SK-N-SH treated with all-trans-retinoic acid at 6 μM for 48 hours (cell line): ENCODE measurements at regions not wholly inside any gene's neighbourhood (a gene's known extent, or its start where the extent isn't known, plus 50 kb on each side); places are given as distances from the start of the nearest gene placed in this dataset.

ENCODE experiments used
- ATAC-seq: fragments of 200-7000 bp; cut with Tn5 transposase; 3 replicates; pipeline ENCODE4 v1.9.1; 2020; ENCODE audit warnings: mild to moderate bottlenecking, moderate library complexity
- BACH2 ChIP-seq: fragments of 250-450 bp; sonication (Bioruptor Pico); IDR thresholded peaks from 2 replicates; pipeline ENCODE4 v1.9.0; 2021; ENCODE audit warnings: mild to moderate bottlenecking, borderline replicate concordance
- CSDC2 ChIP-seq: fragments of 250-450 bp; sonication (Bioruptor Pico); IDR thresholded peaks from 2 replicates; pipeline ENCODE4 v1.5.0; 2020; ENCODE audit warnings: mild to moderate bottlenecking, moderate library complexity
- GLIS3 ChIP-seq: fragments of 250-450 bp; sonication (Bioruptor Pico); IDR thresholded peaks from 2 replicates; pipeline ENCODE4 v1.5.0; 2020; ENCODE audit warnings: mild to moderate bottlenecking, moderate library complexity
- OSR1 ChIP-seq: fragments of 250-450 bp; sonication (Bioruptor Pico); IDR thresholded peaks from 2 replicates; pipeline ENCODE4 v1.8.0; 2022; ENCODE audit warnings: moderate library complexity, mild to moderate bottlenecking, inconsistent platforms
- PPARA ChIP-seq: fragments of 250-450 bp; sonication (Bioruptor Pico); IDR thresholded peaks from 2 replicates; pipeline ENCODE4 v1.5.0; 2020; ENCODE audit warnings: mild to moderate bottlenecking, borderline replicate concordance
- RARB ChIP-seq: fragments of 250-450 bp; sonication (Bioruptor Pico); IDR thresholded peaks from 2 replicates; pipeline ENCODE4 v1.8.0; 2021; ENCODE audit warnings: mild to moderate bottlenecking, moderate library complexity
- SNAI2 ChIP-seq: fragments of 250-450 bp; sonication (Bioruptor Pico); IDR thresholded peaks from 2 replicates; pipeline ENCODE4 v1.5.0; 2020; ENCODE audit warnings: mild to moderate bottlenecking, moderate library complexity
- TCF4 ChIP-seq: fragments of 250-450 bp; sonication (Bioruptor Pico); IDR thresholded peaks from 2 replicates; pipeline ENCODE4 v1.8.0; 2021; ENCODE audit warnings: mild to moderate bottlenecking, moderate library complexity, borderline replicate concordance
- TOX ChIP-seq: fragments of 250-450 bp; sonication (Bioruptor Pico); IDR thresholded peaks from 2 replicates; pipeline ENCODE4 v1.8.0; 2021; ENCODE audit warnings: mild to moderate bottlenecking, moderate library complexity, borderline replicate concordance
- ZC3H10 ChIP-seq: fragments of 250-450 bp; sonication (Bioruptor Pico); IDR thresholded peaks from 2 replicates; pipeline ENCODE4 v1.5.1; 2021; ENCODE audit warnings: mild to moderate bottlenecking, moderate library complexity
- ZFP3 ChIP-seq: fragments of 250-450 bp; sonication (Bioruptor Pico); IDR thresholded peaks from 2 replicates; pipeline ENCODE4 v1.5.0; 2020; ENCODE audit warnings: mild to moderate bottlenecking, moderate library complexity
- ZFP30 ChIP-seq: fragments of 450-650 bp; formaldehyde crosslinking; IDR thresholded peaks from 2 replicates; pipeline ENCODE4 v1.5.0; 2022; ENCODE audit warnings: mild to moderate bottlenecking, moderate library complexity
- ZNF565 ChIP-seq: fragments of 450-650 bp; formaldehyde crosslinking; conservative IDR thresholded peaks from 2 replicates; pipeline ENCODE4 v1.5.0; 2020; ENCODE audit warnings: low read depth, mild to moderate bottlenecking, moderate library complexity
- ZNF70 ChIP-seq: fragments of 450-650 bp; formaldehyde crosslinking; IDR thresholded peaks from 2 replicates; pipeline ENCODE4 v1.5.0; 2020; ENCODE audit warnings: mild to moderate bottlenecking, moderate library complexity
- ZNF8 ChIP-seq: fragments of 450-650 bp; formaldehyde crosslinking; IDR thresholded peaks from 2 replicates; pipeline ENCODE4 v1.5.0; 2020; ENCODE audit warnings: mild to moderate bottlenecking, moderate library complexity
- TF ChIP-seq, protein P1 (sequence below): fragments of 250-450 bp; sonication (Bioruptor Pico); IDR thresholded peaks from 2 replicates; pipeline ENCODE4 v1.8.0; 2020; ENCODE audit warnings: mild to moderate bottlenecking, moderate library complexity, borderline replicate concordance
- TF ChIP-seq, protein P2 (sequence below): fragments of 250-450 bp; sonication (Bioruptor Pico); IDR thresholded peaks from 2 replicates; pipeline ENCODE4 v1.8.0; 2021; ENCODE audit warnings: low read depth, mild to moderate bottlenecking, moderate library complexity, borderline replicate concordance
- TF ChIP-seq, protein P3 (sequence below): fragments of 250-450 bp; sonication (Bioruptor Pico); IDR thresholded peaks from 2 replicates; pipeline ENCODE4 v1.5.1; 2021; ENCODE audit warnings: mild to moderate bottlenecking, moderate library complexity
- TF ChIP-seq, protein P4 (sequence below): fragments of 250-450 bp; sonication (Bioruptor Pico); IDR thresholded peaks from 2 replicates; pipeline ENCODE4 v1.5.1; 2020; ENCODE audit warnings: low read depth, mild to moderate bottlenecking, moderate library complexity
- TF ChIP-seq, protein P5 (sequence below): fragments of 250-450 bp; sonication (Bioruptor Pico); IDR thresholded peaks from 2 replicates; pipeline ENCODE4 v1.5.0; 2020; ENCODE audit warnings: mild to moderate bottlenecking, moderate library complexity

DNA sequence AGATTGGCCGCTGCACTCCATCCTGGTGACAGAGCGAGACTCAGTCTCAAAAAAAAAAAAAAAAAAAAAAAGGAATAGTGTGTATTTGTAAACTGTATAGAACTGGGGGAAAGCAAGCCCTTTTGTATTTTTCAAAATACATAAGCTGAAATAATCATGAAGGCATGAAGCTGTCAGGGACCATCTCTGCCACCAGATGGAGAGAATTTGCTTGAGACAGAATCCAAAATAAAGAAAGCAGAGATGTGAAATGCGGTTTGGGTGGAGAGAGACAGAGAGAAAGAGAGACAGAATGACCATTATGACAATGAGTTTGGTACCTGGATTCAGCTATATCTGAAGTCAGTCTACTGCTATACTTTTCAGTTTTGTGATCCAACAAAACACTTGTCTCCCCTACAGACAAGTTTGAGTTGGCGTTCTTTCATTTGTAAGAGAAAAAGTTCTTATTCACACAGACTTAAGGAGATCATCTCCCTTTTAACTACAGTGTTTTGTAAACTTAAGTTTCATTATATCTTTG, 155.7 kb upstream of the LRIG3 start (continued):
- TF ChIP-seq, protein P1, sequence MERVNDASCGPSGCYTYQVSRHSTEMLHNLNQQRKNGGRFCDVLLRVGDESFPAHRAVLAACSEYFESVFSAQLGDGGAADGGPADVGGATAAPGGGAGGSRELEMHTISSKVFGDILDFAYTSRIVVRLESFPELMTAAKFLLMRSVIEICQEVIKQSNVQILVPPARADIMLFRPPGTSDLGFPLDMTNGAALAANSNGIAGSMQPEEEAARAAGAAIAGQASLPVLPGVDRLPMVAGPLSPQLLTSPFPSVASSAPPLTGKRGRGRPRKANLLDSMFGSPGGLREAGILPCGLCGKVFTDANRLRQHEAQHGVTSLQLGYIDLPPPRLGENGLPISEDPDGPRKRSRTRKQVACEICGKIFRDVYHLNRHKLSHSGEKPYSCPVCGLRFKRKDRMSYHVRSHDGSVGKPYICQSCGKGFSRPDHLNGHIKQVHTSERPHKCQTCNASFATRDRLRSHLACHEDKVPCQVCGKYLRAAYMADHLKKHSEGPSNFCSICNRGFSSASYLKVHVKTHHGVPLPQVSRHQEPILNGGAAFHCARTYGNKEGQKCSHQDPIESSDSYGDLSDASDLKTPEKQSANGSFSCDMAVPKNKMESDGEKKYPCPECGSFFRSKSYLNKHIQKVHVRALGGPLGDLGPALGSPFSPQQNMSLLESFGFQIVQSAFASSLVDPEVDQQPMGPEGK, result no peak
- TF ChIP-seq OSR1 (CRISPR knock-in tag), result no peak
- TF ChIP-seq, protein P2, sequence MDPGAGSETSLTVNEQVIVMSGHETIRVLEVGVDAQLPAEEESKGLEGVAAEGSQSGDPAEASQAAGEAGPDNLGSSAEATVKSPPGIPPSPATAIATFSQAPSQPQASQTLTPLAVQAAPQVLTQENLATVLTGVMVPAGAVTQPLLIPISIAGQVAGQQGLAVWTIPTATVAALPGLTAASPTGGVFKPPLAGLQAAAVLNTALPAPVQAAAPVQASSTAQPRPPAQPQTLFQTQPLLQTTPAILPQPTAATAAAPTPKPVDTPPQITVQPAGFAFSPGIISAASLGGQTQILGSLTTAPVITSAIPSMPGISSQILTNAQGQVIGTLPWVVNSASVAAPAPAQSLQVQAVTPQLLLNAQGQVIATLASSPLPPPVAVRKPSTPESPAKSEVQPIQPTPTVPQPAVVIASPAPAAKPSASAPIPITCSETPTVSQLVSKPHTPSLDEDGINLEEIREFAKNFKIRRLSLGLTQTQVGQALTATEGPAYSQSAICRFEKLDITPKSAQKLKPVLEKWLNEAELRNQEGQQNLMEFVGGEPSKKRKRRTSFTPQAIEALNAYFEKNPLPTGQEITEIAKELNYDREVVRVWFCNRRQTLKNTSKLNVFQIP (CRISPR knock-in tag), result no peak
- TF ChIP-seq, protein P3, sequence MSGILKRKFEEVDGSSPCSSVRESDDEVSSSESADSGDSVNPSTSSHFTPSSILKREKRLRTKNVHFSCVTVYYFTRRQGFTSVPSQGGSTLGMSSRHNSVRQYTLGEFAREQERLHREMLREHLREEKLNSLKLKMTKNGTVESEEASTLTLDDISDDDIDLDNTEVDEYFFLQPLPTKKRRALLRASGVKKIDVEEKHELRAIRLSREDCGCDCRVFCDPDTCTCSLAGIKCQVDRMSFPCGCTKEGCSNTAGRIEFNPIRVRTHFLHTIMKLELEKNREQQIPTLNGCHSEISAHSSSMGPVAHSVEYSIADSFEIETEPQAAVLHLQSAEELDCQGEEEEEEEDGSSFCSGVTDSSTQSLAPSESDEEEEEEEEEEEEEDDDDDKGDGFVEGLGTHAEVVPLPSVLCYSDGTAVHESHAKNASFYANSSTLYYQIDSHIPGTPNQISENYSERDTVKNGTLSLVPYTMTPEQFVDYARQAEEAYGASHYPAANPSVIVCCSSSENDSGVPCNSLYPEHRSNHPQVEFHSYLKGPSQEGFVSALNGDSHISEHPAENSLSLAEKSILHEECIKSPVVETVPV (CRISPR knock-in tag), result no peak
- TF ChIP-seq ZC3H10 (CRISPR knock-in tag), result no peak
- no peak for TF ChIP-seq ZNF565 (CRISPR knock-in tag)
- TF ChIP-seq SNAI2, result no peak
- TF ChIP-seq ZNF8 (CRISPR knock-in tag), result no peak

DNA sequence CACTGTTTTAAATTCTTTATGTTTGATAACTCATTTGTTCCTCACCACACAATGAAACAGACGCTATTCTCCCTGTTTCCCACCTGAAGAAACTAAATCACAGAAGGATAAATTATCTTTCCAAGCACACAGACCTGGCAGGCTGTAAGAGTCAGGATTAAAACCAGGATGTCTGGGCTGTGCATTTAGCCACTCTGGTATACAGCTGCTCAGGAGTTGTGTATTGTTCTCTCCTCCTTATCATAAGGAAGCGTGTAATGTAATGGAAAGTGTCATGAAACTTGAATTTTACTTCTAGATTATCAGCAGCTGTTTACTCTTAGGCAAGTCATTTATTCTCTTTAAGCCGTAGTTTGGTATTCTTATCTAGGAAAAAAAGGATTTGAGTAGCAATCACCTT, 154.8 kb upstream of the LRIG3 start:
- TF ChIP-seq ZFP3 (no peak), GLIS3 (CRISPR knock-in tag) (no peak), ZNF70 (no peak), PPARA (CRISPR knock-in tag) (no peak), TCF4 (CRISPR knock-in tag) (no peak), BACH2 (CRISPR knock-in tag) (no peak), ZNF565 (CRISPR knock-in tag) (no peak), TOX (CRISPR knock-in tag) (no peak)
- TF ChIP-seq, protein P2 (CRISPR knock-in tag), result no peak
- TF ChIP-seq, protein P4, sequence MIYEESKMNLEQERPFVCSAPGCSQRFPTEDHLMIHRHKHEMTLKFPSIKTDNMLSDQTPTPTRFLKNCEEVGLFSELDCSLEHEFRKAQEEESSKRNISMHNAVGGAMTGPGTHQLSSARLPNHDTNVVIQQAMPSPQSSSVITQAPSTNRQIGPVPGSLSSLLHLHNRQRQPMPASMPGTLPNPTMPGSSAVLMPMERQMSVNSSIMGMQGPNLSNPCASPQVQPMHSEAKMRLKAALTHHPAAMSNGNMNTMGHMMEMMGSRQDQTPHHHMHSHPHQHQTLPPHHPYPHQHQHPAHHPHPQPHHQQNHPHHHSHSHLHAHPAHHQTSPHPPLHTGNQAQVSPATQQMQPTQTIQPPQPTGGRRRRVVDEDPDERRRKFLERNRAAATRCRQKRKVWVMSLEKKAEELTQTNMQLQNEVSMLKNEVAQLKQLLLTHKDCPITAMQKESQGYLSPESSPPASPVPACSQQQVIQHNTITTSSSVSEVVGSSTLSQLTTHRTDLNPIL (CRISPR knock-in tag), result no peak
- no peak for ATAC-seq

DNA sequence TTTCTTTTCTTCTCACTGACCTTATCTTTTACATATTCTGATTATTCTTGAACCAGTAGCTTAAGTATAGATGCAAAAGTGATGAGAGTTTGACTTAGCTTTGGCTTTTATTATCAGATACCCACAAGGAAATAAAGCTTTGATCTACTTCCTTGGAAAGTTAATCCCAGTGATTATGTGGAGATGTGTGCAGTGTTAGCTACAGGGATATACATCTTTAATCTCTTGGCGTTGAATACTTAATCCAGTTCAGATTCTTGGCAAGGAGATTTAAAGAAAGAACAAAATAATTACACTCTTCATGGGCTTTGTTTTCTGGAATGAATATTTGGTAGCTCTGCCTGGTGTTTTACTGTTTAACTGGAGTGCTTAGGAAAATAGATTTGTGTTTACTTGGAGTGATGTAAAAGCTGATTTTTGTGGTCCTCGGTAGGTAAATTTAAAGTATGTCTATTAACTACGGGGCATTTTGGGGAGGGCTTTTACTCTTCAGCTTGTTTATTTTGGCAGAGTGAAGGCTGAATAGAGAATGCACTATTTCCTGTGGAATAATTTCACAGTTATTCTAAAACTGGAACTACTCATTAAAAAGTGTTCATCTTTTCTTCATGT, 150.1 kb upstream of the LRIG3 start:
- no peak for ATAC-seq
- no peak for TF ChIP-seq SNAI2
- TF ChIP-seq, protein P5, sequence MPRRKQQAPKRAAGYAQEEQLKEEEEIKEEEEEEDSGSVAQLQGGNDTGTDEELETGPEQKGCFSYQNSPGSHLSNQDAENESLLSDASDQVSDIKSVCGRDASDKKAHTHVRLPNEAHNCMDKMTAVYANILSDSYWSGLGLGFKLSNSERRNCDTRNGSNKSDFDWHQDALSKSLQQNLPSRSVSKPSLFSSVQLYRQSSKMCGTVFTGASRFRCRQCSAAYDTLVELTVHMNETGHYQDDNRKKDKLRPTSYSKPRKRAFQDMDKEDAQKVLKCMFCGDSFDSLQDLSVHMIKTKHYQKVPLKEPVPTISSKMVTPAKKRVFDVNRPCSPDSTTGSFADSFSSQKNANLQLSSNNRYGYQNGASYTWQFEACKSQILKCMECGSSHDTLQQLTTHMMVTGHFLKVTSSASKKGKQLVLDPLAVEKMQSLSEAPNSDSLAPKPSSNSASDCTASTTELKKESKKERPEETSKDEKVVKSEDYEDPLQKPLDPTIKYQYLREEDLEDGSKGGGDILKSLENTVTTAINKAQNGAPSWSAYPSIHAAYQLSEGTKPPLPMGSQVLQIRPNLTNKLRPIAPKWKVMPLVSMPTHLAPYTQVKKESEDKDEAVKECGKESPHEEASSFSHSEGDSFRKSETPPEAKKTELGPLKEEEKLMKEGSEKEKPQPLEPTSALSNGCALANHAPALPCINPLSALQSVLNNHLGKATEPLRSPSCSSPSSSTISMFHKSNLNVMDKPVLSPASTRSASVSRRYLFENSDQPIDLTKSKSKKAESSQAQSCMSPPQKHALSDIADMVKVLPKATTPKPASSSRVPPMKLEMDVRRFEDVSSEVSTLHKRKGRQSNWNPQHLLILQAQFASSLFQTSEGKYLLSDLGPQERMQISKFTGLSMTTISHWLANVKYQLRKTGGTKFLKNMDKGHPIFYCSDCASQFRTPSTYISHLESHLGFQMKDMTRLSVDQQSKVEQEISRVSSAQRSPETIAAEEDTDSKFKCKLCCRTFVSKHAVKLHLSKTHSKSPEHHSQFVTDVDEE (CRISPR knock-in tag), result no peak
- TF ChIP-seq BACH2 (CRISPR knock-in tag), result no peak
- no peak for TF ChIP-seq ZC3H10 (CRISPR knock-in tag)
- TF ChIP-seq, protein P4 (CRISPR knock-in tag), result no peak
- TF ChIP-seq ZFP30 (CRISPR knock-in tag), result no peak
- TF ChIP-seq, protein P1, result no peak
- TF ChIP-seq ZNF70, result no peak
- no peak for TF ChIP-seq GLIS3 (CRISPR knock-in tag)
- TF ChIP-seq ZNF8 (CRISPR knock-in tag), result no peak
- TF ChIP-seq TCF4 (CRISPR knock-in tag), result no peak
- TF ChIP-seq ZFP3, result no peak
- TF ChIP-seq CSDC2 (CRISPR knock-in tag), result no peak
- no peak for TF ChIP-seq RARB (CRISPR knock-in tag)
